ENCODE measurements at regions not wholly inside any gene's neighbourhood (a gene's known extent, or its start where the extent isn't known, plus 50 kb on each side); places are given as distances from the start of the nearest gene placed in this dataset.

- no peak for TF ChIP-seq CTCF (IDR thresholded peaks at IDR 0.05)
- TF ChIP-seq POLR2A (IDR thresholded peaks at IDR 0.05): no peak
- no peak for TF ChIP-seq EP300 (IDR thresholded peaks at IDR 0.05)
- no peak for TF ChIP-seq POLR2AphosphoS5 (IDR thresholded peaks at IDR 0.05)
Observed at GRCh38 chr10:105647354-105647753, 1006.3 kb downstream of the SORCS3 start.
